SK-N-SH (cell line): ENCODE measurements at regions not wholly inside any gene's neighbourhood (a gene's known extent, or its start where the extent isn't known, plus 50 kb on each side); places are given as distances from the start of the nearest gene placed in this dataset.

ENCODE experiments used
- CTCF ChIA-PET: fragments of 300-600, 350-600 bp; formaldehyde crosslinking; extraction: SDS; loops from one replicate; lab custom pipeline; 2021; lab: Yijun Ruan, JAX
- POLR2A ChIA-PET: fragments of 350-600 bp; sonication (Branson Sonifier 250); formaldehyde crosslinking; extraction: SDS; loops from one replicate; lab custom pipeline; 2020; ENCODE audit warnings: antibody characterized with exemption, inconsistent platforms; lab: Yijun Ruan, JAX
- DNase-seq: peaks from one replicate; pipeline ENCODE4 v3.0.0; 2012
- H2AFZ ChIP-seq: fragments of 200-600 bp; sonication (generic); 2 replicates; pipeline ENCODE4 v1.8.1; 2016; ENCODE audit warnings: antibody characterized with exemption, mild to moderate bottlenecking, low read depth
- H3F3A ChIP-seq: fragments of 200-600 bp; sonication (generic); replicated peaks from 2 replicates; pipeline ENCODE3; 2016; ENCODE audit warnings: antibody characterized with exemption, mild to moderate bottlenecking; ENCODE audit not compliant: insufficient read depth
- H3K27ac ChIP-seq, 2 experiments: fragments of 200-500 bp in 1 of 2; fragments of 200-600 bp in 1 of 2; sonication (Bioruptor generic) in 1 of 2; sonication (generic), shearing (Covaris generic) in 1 of 2; 2 replicates each; pipeline versions ENCODE4 v1.5.1 to v1.6.1; 2014 to 2016; ENCODE audit warnings: low read depth in 2 of 2, inconsistent platforms in 1 of 2, low read length in 1 of 2, mild to moderate bottlenecking in 1 of 2, mixed read lengths in 1 of 2
- H3K27me3 ChIP-seq: fragments of 200-600 bp; sonication (generic), shearing (Covaris generic); 2 replicates; pipeline ENCODE4 v1.6.1; 2016; ENCODE audit warnings: mixed run types; ENCODE audit not compliant: insufficient read depth
- H3K36me3 ChIP-seq, 2 experiments: fragments of 200-500 bp in 1 of 2; fragments of 200-600 bp in 1 of 2; sonication (Bioruptor generic) in 1 of 2; sonication (generic) in 1 of 2; replicated peaks in 1 of 2; 2 replicates each; pipeline versions ENCODE3 to v1.5.1; 2014 to 2016; ENCODE audit warnings: low read length in 1 of 2, mild to moderate bottlenecking in 1 of 2; ENCODE audit not compliant: insufficient read depth in 2 of 2, control insufficient read depth in 1 of 2
- H3K4me1 ChIP-seq, 2 experiments: fragments of 200-500 bp in 1 of 2; fragments of 200-600 bp in 1 of 2; sonication (Bioruptor generic) in 1 of 2; sonication (generic), shearing (Covaris generic) in 1 of 2; 2 replicates each; pipeline versions ENCODE4 v1.5.1 to v1.6.1; 2014 to 2016; ENCODE audit warnings: low read depth in 1 of 2, low read length in 1 of 2, mixed run types in 1 of 2; ENCODE audit not compliant: insufficient read depth in 2 of 2, control insufficient read depth in 1 of 2
- H3K4me2 ChIP-seq: fragments of 200-600 bp; sonication (generic), shearing (Covaris generic); 2 replicates; pipeline ENCODE4 v1.6.1; 2017; ENCODE audit warnings: mixed run types
- H3K4me3 ChIP-seq, 2 experiments: fragments of 200-500 bp in 1 of 2; fragments of 200-600 bp in 1 of 2; sonication (Bioruptor generic) in 1 of 2; sonication (generic), shearing (Covaris generic) in 1 of 2; 2 replicates each; pipeline versions ENCODE4 v1.5.1 to v1.8.1; 2014 to 2016; ENCODE audit warnings: low read depth in 2 of 2, inconsistent platforms in 1 of 2, low read length in 1 of 2, mild to moderate bottlenecking in 1 of 2, mixed read lengths in 1 of 2, moderate library complexity in 1 of 2
- H3K79me2 ChIP-seq: fragments of 200-600 bp; sonication (generic); 2 replicates; pipeline ENCODE4 v1.8.1; 2017; ENCODE audit warnings: mild to moderate bottlenecking; ENCODE audit not compliant: insufficient read depth
- H3K9ac ChIP-seq: fragments of 200-600 bp; sonication (generic); 2 replicates; pipeline ENCODE4 v1.6.1; 2017; ENCODE audit warnings: mixed run types
- H3K9me2 ChIP-seq: fragments of 200-600 bp; sonication (generic); 2 replicates; pipeline ENCODE4 v1.6.1; 2017; ENCODE audit warnings: mixed run types
- H3K9me3 ChIP-seq: fragments of 200-600 bp; sonication (generic); 2 replicates; pipeline ENCODE4 v1.6.1; 2017; ENCODE audit warnings: mixed run types, mild to moderate bottlenecking, moderate library complexity
- H4K20me1 ChIP-seq: fragments of 200-600 bp; sonication (generic); 2 replicates; pipeline ENCODE4 v1.6.1; 2017; ENCODE audit warnings: mild to moderate bottlenecking, mixed run types; ENCODE audit not compliant: insufficient read depth
- EP300 ChIP-seq, 2 experiments: IDR thresholded peaks; 2 replicates each; pipeline versions ENCODE4 v1.4.0 to v1.6.1; 2012; ENCODE audit warnings: borderline replicate concordance in 1 of 2, low read depth in 1 of 2, low read length in 1 of 2
- EZH2phosphoT487 ChIP-seq: fragments of 200-600 bp; sonication (generic); IDR thresholded peaks from 2 replicates; pipeline ENCODE4 v1.6.1; 2017; ENCODE audit warnings: low read depth, mixed run types, mild to moderate bottlenecking, antibody characterized with exemption, moderate library complexity, borderline replicate concordance
- FOXJ3 ChIP-seq: sonication (generic); formaldehyde crosslinking; IDR thresholded peaks from 2 replicates; pipeline ENCODE4 v1.5.1; 2020; ENCODE audit warnings: mild to moderate bottlenecking, missing genetic modification reagents
- FOXM1 ChIP-seq: IDR thresholded peaks from 2 replicates; pipeline ENCODE4 v1.4.0; 2012; ENCODE audit warnings: low read depth, mild to moderate bottlenecking
- MXI1 ChIP-seq: IDR thresholded peaks from 2 replicates; pipeline ENCODE4 v1.6.1; 2012; ENCODE audit warnings: mild to moderate bottlenecking, low read depth, low read length, improper control_type of control experiment
- NFIC ChIP-seq: IDR thresholded peaks from 2 replicates; pipeline ENCODE4 v1.4.0; 2012; ENCODE audit warnings: borderline replicate concordance
- NRF1 ChIP-seq: IDR thresholded peaks from 2 replicates; pipeline ENCODE4 v1.6.1; 2012; ENCODE audit warnings: low read depth, mild to moderate bottlenecking, low read length
- RCOR1 ChIP-seq: fragments of 150-350 bp; IDR thresholded peaks from 2 replicates; pipeline ENCODE4 v1.6.1; 2017; ENCODE audit warnings: antibody characterized with exemption, low read length
- TCF12 ChIP-seq: IDR thresholded peaks from 2 replicates; pipeline ENCODE4 v1.4.0; 2012
- WGBS: methylation state at CpG from one replicate; pipeline ENCODE4 v1.1.6; 2017; ENCODE audit warnings: low lambda C conversion rate; 5-methylcytosine and 5-hydroxymethylcytosine counted together
- TF ChIP-seq, protein P1 (sequence below): IDR thresholded peaks from 2 replicates; pipeline ENCODE4 v1.4.0; 2012; ENCODE audit warnings: low read depth, borderline replicate concordance
- TF ChIP-seq, protein P2 (sequence below): fragments of 150-350 bp; IDR thresholded peaks from 2 replicates; pipeline ENCODE4 v1.6.1; 2017; ENCODE audit warnings: antibody characterized with exemption, low read length, low read depth, borderline replicate concordance
- TF ChIP-seq, protein P3 (sequence below): fragments of 150-350 bp; IDR thresholded peaks from 2 replicates; pipeline ENCODE4 v1.6.1; 2016; ENCODE audit warnings: mild to moderate bottlenecking, low read depth, low read length
- TF ChIP-seq, protein P4 (sequence below): IDR thresholded peaks from 2 replicates; pipeline ENCODE4 v1.6.1; 2012; ENCODE audit warnings: mild to moderate bottlenecking, low read depth, low read length, moderate library complexity

DNA sequence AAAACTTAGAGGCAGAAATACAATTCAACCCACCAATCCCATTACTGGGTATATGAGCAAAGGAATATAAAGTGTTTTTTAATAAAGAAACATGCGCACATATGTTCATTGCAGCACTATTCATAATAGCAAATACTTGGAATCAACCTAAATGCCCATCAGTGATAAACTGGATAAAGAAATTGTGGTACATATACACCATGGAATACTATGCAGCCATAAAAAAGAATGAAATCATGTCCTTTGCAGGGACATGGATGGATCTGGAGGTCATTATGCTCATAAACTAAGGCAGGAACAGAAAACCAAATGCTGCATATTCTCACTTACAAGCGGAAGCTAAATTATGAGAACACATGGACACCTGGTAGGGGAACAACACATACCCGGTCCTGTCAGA lies 807.7 kb upstream of the INTU start:
- Histone ChIP-seq H3K4me1 (no peaks in the 10 kb centered on the region), H3K4me2 (no peak overlapping the region), H3K27me3 (no peaks in the 10 kb centered on the region), H4K20me1 (no peaks in the 10 kb centered on the region), H2AFZ (no peak overlapping the region), H3K27ac (no peak overlapping the region), H3K79me2 (no peaks in the 10 kb centered on the region), H3F3A (no peaks in the 10 kb centered on the region), H3K4me3 (no peak overlapping the region), H3K36me3 (no peaks in the 10 kb centered on the region), H3K9me3 (peaks cover 13% of the 10 kb centered on the region), H3K9me2 (no peaks in the 10 kb centered on the region), H3K9ac (no peak overlapping the region)
- WGBS = 48% methylated on average over 3 of the region's 3 CpGs
- TF ChIP-seq RCOR1 (no peak), EZH2phosphoT487 (no peak), MXI1 (no peak), EP300 (IDR thresholded peaks at IDR 0.05; ENCODE audit: borderline replicate concordance in 1 of 2, low read depth in 1 of 2, low read length in 1 of 2) (no peak), FOXJ3 (no peak), FOXM1 (no peak), TCF12 (no peak), NRF1 (no peak), NFIC (no peak)
- TF ChIP-seq, protein P1, sequence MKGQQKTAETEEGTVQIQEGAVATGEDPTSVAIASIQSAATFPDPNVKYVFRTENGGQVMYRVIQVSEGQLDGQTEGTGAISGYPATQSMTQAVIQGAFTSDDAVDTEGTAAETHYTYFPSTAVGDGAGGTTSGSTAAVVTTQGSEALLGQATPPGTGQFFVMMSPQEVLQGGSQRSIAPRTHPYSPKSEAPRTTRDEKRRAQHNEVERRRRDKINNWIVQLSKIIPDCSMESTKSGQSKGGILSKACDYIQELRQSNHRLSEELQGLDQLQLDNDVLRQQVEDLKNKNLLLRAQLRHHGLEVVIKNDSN = no peak
- TF ChIP-seq, protein P2, sequence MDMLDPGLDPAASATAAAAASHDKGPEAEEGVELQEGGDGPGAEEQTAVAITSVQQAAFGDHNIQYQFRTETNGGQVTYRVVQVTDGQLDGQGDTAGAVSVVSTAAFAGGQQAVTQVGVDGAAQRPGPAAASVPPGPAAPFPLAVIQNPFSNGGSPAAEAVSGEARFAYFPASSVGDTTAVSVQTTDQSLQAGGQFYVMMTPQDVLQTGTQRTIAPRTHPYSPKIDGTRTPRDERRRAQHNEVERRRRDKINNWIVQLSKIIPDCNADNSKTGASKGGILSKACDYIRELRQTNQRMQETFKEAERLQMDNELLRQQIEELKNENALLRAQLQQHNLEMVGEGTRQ = no peak
- TF ChIP-seq, protein P3, sequence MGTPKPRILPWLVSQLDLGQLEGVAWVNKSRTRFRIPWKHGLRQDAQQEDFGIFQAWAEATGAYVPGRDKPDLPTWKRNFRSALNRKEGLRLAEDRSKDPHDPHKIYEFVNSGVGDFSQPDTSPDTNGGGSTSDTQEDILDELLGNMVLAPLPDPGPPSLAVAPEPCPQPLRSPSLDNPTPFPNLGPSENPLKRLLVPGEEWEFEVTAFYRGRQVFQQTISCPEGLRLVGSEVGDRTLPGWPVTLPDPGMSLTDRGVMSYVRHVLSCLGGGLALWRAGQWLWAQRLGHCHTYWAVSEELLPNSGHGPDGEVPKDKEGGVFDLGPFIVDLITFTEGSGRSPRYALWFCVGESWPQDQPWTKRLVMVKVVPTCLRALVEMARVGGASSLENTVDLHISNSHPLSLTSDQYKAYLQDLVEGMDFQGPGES = no peak
- TF ChIP-seq, protein P4, sequence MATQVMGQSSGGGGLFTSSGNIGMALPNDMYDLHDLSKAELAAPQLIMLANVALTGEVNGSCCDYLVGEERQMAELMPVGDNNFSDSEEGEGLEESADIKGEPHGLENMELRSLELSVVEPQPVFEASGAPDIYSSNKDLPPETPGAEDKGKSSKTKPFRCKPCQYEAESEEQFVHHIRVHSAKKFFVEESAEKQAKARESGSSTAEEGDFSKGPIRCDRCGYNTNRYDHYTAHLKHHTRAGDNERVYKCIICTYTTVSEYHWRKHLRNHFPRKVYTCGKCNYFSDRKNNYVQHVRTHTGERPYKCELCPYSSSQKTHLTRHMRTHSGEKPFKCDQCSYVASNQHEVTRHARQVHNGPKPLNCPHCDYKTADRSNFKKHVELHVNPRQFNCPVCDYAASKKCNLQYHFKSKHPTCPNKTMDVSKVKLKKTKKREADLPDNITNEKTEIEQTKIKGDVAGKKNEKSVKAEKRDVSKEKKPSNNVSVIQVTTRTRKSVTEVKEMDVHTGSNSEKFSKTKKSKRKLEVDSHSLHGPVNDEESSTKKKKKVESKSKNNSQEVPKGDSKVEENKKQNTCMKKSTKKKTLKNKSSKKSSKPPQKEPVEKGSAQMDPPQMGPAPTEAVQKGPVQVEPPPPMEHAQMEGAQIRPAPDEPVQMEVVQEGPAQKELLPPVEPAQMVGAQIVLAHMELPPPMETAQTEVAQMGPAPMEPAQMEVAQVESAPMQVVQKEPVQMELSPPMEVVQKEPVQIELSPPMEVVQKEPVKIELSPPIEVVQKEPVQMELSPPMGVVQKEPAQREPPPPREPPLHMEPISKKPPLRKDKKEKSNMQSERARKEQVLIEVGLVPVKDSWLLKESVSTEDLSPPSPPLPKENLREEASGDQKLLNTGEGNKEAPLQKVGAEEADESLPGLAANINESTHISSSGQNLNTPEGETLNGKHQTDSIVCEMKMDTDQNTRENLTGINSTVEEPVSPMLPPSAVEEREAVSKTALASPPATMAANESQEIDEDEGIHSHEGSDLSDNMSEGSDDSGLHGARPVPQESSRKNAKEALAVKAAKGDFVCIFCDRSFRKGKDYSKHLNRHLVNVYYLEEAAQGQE = no peak
- ChIA-PET POLR2A (no interaction called here), CTCF (no interaction called here)
- no peak for DNase-seq
